ENCODE measurements at regions not wholly inside any gene's neighbourhood (a gene's known extent, or its start where the extent isn't known, plus 50 kb on each side); places are given as distances from the start of the nearest gene placed in this dataset.

DNA sequence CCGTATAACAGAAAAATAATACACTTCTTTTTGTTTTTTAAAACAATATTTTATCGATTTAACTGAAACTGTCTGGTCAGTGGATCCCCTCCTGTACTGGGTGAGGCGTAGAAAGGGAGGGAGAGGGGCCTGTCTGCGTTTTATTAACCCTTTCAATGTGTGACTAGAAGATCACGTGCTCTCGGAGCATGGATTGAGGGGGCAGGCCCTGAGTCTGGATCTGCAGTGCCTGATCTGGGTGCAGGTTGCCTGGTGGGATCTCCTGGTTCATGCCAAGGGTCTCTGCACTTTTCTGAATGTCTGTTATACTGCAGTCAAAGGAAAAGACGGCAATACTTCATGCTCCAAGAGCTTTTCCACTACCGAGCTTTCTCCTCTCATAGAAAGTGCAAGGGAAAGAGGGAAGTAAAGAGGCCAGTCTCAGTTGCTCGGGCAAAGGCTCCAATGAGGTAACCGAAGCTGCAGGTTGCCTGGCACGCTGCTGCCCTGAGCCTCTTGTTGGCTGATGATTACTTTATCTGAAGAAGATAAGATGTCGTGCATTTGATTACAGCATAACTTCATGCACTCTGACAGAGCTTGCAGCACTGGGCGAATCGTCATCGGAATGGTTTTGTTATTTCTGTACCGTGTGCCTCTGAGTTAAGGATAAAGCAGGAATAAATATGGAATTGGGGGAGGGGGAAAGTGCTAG is 167.5 kb upstream of the PMEPA1 start:
- Histone ChIP-seq H3K18ac (ENCODE audit: low read depth, low read length) (no peak overlapping the region), H4K20me1 (ENCODE audit: insufficient read depth, low read length) (no peaks in the 10 kb centered on the region), H3K79me1 (ENCODE audit: low read depth in 1 of 2, low read length in 2 of 2) (no peaks in the 10 kb centered on the region), H3K4me2 (ENCODE audit: low read depth, low read length) (no peak overlapping the region), H3K9me3 (ENCODE audit: control insufficient read depth, insufficient read depth, low read length) (no peaks in the 10 kb centered on the region), H3K9me1 (ENCODE audit: insufficient read depth, low read length) (no peaks in the 10 kb centered on the region), H3K4me1 (ENCODE audit: control insufficient read depth, insufficient read depth, low read length) (no peaks in the 10 kb centered on the region), H3K56ac (ENCODE audit: extremely low read depth, insufficient read depth, low read length) (no peak overlapping the region), H2BK15ac (ENCODE audit: low read depth, low read length) (no peak overlapping the region), H3K14ac (replicated peaks; ENCODE audit: low read depth, low read length) (no peak overlapping the region), H3K23ac (ENCODE audit: low read depth, low read length) (no peak overlapping the region), H2BK5ac (ENCODE audit: low read depth, low read length, poor library complexity, severe bottlenecking) (no peak overlapping the region), H3K4me3 (ENCODE audit: insufficient read depth, low read depth, low read length) (no peak overlapping the region), H4K5ac (ENCODE audit: low read depth, low read length) (no peak overlapping the region), H3K36me3 (ENCODE audit: control insufficient read depth, insufficient read depth, low read length) (no peaks in the 10 kb centered on the region), H3K27ac (ENCODE audit: insufficient read depth, low read length) (no peak overlapping the region), H2AK5ac (ENCODE audit: low read depth, low read length) (no peak overlapping the region), H3K27me3 (ENCODE audit: control insufficient read depth, insufficient read depth, low read length) (peaks cover 27% of the 10 kb centered on the region), H2AFZ (replicated peaks; ENCODE audit: low read length, poor library complexity) (no peak overlapping the region), H4K91ac (ENCODE audit: insufficient read depth, low read depth, low read length) (no peak overlapping the region), H3K9ac (ENCODE audit: low read depth, low read length) (no peak overlapping the region), H2BK20ac (ENCODE audit: low read depth, low read length) (no peak overlapping the region), H2AK9ac (replicated peaks; ENCODE audit: low read depth, low read length, poor library complexity) (no peak overlapping the region), H3K4ac (ENCODE audit: low read depth, low read length) (no peak overlapping the region), H4K8ac (ENCODE audit: low read depth in 2 of 2, low read length in 2 of 2) (no peak overlapping the region), H2BK120ac (ENCODE audit: low read depth, low read length) (no peak overlapping the region)
- WGBS, 2 experiments (ENCODE audit: extremely low coverage in 2 of 2, insufficient read length in 1 of 2), result 50% methylated on average over 1 of the region's 16 CpGs; no CpG with 5 or more reads in 1 of the 2 experiments
- BruUV-seq (replicated peaks), result no TSS peak
- TF ChIP-seq CHD1 (IDR thresholded peaks at IDR 0.05; ENCODE audit: low read depth, low read length) (no peak), MXI1 (IDR thresholded peaks at IDR 0.05; ENCODE audit: borderline replicate concordance, low read depth, low read length) (no peak), RAD21 (IDR thresholded peaks at IDR 0.05; ENCODE audit: low read length) (no peak), SMC3 (IDR thresholded peaks at IDR 0.05; ENCODE audit: low read depth, low read length) (no peak), POLR2A (IDR thresholded peaks at IDR 0.05; ENCODE audit: low read depth, low read length) (no peak), MAZ (IDR thresholded peaks at IDR 0.05; ENCODE audit: borderline replicate concordance, low read depth, low read length) (no peak), MAFK (IDR thresholded peaks at IDR 0.05; ENCODE audit: low read depth, low read length) (no peak)
- TF ChIP-seq, protein P1, sequence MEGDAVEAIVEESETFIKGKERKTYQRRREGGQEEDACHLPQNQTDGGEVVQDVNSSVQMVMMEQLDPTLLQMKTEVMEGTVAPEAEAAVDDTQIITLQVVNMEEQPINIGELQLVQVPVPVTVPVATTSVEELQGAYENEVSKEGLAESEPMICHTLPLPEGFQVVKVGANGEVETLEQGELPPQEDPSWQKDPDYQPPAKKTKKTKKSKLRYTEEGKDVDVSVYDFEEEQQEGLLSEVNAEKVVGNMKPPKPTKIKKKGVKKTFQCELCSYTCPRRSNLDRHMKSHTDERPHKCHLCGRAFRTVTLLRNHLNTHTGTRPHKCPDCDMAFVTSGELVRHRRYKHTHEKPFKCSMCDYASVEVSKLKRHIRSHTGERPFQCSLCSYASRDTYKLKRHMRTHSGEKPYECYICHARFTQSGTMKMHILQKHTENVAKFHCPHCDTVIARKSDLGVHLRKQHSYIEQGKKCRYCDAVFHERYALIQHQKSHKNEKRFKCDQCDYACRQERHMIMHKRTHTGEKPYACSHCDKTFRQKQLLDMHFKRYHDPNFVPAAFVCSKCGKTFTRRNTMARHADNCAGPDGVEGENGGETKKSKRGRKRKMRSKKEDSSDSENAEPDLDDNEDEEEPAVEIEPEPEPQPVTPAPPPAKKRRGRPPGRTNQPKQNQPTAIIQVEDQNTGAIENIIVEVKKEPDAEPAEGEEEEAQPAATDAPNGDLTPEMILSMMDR (conservative IDR thresholded peaks at IDR 0.05; ENCODE audit: low read depth, low read length), result no peak
- CTCF ChIA-PET, result interaction anchor here (0.8 kb wide), 1 partner anchor 24 kb away, joined by 3 read pairs; no protein-coding TSS in a partner anchor
- no peak for DNase-seq
- in situ Hi-C loops (cut with MboI; ENCODE audit: low sequenced_read_pairs), result no loop called here
- no peak for ATAC-seq (ENCODE audit: low read depth)
- dilution Hi-C loops (cut with HindIII; ENCODE audit: low sequenced_read_pairs, unreplicated experiment), result no loop called here
- POLR2A ChIA-PET (ENCODE audit: unreplicated experiment), result no interaction called here
- intact Hi-C loops (cut with micrococcal nuclease), result no loop called here

Data from IMR-90 (cell line).